ENCODE measurements at regions not wholly inside any gene's neighbourhood (a gene's known extent, or its start where the extent isn't known, plus 50 kb on each side); places are given as distances from the start of the nearest gene placed in this dataset.

- TF ChIP-seq EZH2 (IDR thresholded peaks at IDR 0.05; ENCODE audit: insufficient read depth, poor library complexity, severe bottlenecking) (no peak), EZH2phosphoT487 (IDR thresholded peaks at IDR 0.05; ENCODE audit: insufficient read depth, low read depth) (no peak)
Observed at GRCh38 chr10:33861833-33862232, 527.4 kb upstream of the NRP1 start.
